OCI-M1 (cell line): ENCODE measurements at regions not wholly inside any gene's neighbourhood (a gene's known extent, or its start where the extent isn't known, plus 50 kb on each side); places are given as distances from the start of the nearest gene placed in this dataset.
"Not testable (repeated sequence)": the region's sequence is repeated elsewhere in the genome, so short reads cannot be mapped to it uniquely, and the experiment has no call there.

ENCODE experiments used
- DNase-seq: peaks from one replicate; lab custom pipeline; 2025; lab: John Stamatoyannopoulos, UW

GRCh38 chr6:44037276-44037675 lies 90.0 kb downstream of the MRPL14 start:
- DNase-seq, result not testable (repeated sequence)

- DNase-seq, result no peak
Measured at GRCh38 chr6:44036699-44037101, 90.6 kb downstream of the MRPL14 start.

DNA sequence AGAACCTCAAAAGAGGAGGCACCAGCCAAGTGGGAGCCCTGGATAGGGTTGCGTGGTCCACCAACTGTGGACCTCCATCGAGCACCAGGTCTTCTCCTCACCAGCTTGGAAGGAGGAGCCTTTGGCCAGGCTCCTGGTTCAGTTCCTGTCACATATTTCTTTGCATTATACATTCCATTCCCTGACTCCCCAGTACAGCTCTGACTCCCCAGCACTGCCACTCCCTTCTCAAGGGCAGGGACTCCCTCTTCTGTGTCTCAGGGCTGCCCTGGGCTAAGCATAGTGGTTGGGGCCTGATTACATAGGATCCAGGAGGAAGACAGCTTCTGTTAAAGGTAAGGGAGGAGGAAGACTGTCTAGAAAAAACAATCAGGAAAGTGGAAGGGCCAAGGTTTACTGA lies 91.1 kb downstream of the MRPL14 start:
- no peak for DNase-seq

GRCh38 chr6:44035621-44036020 lies 91.6 kb downstream of the MRPL14 start:
- no peak for DNase-seq

DNA sequence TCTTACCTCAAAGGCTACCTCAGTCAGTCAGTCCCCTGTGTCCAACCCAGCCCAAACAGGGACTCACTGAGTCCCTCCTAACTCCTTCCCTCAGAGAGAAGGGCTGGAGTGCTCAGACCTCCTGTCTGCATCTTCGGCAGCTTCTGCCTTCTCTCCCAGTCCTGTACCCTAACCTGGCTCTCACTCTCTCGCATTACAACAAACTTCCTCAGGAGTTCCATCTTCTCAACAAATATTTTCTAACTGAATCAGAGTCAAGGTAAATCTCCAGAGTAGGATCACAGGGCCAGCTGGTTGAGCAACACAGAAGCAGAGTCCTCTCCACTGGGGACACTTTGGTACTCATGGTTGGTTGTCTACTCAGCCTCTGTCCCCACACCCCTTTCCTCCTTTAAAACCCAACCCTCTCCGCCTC lies 92.3 kb downstream of the MRPL14 start:
- no peak for DNase-seq

GRCh38 chr6:44034391-44034861 lies 92.8 kb downstream of the MRPL14 start:
- DNase-seq, result no peak

DNA sequence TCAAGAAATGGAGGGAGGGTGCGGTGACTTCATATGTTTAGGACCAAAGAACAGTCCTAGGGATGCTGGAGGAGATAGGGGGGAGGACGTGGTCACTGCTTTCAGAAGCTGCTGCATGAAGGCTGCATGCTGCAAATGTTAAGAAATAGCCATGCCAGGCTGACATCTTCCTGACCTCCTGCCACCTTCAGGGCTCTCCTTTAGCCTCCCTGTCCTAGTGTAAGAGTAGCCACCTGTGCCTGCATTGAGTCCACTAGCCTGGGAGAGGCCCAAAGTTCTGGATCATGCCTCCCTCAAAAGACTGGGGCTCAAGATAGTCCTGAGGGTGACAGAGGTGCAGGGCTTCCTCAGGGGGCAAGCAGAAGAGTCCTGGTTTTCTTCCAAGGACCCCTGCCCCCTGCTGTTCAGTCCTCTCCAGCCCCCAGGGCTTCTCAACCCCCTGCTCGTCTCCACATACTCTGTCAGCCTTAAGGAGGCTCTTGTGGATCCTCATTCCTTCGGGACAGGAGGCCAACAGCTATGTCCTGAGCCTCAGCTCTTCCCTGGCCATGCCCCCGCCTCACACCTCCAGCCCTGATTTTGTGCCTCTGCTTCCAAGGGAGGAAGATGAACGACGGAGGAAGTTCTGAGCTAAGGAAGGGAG lies 96.3 kb downstream of the MRPL14 start:
- no peak for DNase-seq

DNA sequence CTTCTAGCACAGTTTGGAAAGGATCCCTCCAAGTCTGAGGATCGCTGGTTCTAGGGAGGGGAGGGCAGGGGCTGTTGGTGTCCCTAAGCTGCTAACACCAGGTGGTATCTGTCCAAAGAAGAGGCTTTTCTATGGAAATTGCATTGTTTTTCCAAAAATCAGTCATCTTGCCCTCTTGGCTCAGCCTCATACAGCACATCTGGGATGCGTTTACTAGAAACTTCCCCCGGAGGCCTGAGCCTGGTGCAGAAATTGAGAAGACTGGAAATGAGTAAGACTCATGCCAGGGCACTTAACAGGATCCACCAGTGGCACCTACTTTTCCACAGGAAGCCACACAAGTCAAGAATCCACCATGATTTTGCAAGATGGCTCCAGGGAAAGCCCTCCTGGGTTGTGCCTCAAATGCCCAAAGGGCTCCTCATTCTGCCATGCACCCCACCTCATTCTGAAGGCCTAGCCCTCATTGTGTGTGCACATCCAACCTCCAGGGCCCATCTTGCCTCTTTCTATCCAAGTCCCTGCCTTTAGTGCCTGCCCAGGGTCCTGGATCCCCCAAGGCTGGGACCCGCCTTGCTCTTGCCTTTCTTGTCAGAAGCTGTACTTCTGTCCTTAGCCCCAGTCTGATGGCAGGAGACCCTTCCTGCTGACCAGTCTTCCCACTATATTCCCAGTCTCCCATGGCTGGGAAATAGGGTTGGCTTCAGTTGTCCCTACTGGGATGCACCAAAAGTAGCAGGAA lies 97.6 kb downstream of the MRPL14 start:
- DNase-seq, result no peak

DNA sequence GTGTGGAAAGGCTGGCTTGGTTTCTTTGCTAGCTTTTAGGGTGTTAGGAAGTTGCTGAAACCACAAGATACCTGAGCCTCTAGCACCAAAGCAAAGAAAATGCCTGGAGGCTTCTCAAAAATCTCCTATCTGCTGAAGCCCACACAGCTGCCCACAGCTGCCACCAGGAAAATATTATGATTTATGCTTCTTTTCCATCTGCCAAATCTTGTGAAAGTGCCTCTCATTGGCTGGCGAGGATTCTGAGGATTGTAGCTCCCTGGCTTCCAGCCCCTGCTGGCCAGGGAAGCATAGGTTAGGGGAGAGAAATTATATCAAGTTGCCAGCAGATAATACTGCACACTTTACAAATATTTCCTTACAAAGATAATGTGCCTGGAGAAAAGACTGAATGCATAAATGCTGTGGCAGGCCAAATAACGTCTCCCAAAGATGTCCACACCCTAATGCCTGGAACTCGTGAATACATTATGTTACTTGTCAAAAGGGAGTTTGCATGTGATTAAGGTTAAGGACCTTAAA lies 98.4 kb downstream of the MRPL14 start:
- no peak for DNase-seq

DNA sequence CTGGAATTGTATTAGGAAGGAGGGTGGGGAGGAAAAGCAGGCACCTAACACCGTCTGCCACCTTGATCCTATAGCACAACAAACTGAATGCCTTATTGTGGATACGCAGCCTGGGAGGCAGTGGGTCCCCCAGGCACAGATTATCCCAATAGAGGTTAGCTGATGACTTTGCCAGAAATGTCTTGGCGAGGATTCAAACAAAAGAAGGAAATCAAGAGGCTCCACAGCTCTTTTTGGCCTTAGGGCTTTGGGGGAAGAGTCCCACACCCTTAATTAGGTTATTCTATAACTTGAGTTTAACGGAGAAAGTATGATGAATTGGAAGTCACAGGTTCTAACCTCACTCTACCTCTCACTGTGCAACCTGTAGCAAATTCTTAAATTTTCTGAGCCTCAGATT lies 102.0 kb downstream of the MRPL14 start:
- no peak for DNase-seq

DNA sequence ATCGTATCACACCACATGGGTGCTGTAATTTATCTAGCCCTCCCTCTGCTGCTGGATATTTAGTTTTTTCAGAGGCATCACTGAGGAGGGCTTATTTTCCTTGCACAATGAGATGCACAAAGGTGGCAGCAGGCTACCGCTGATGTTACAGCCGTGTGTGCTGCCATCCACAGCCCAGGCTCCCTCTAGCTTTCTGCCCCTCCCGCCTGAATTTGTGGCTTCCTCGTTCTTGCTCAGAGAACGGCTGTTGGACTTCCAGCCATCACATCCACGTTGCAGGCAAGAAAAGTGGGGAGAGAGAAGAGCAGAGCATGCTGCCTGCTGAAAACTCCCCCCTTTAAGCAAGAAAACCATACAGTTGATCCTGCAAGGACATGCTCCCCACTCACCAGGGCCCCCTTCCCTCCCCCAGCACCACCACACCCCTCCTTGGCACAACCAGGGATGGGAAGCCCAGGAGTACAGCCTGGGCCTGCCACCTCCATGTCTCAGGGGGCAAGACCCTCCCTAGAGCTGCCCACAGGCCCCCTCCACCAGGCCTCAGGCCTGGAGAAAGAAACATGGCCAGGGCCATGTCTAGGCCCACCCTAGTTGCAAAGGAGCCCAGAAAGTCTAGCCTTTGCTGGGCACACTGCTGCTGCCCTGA lies 102.6 kb downstream of the MRPL14 start:
- peak; percentile 35 for DNase-seq

DNA sequence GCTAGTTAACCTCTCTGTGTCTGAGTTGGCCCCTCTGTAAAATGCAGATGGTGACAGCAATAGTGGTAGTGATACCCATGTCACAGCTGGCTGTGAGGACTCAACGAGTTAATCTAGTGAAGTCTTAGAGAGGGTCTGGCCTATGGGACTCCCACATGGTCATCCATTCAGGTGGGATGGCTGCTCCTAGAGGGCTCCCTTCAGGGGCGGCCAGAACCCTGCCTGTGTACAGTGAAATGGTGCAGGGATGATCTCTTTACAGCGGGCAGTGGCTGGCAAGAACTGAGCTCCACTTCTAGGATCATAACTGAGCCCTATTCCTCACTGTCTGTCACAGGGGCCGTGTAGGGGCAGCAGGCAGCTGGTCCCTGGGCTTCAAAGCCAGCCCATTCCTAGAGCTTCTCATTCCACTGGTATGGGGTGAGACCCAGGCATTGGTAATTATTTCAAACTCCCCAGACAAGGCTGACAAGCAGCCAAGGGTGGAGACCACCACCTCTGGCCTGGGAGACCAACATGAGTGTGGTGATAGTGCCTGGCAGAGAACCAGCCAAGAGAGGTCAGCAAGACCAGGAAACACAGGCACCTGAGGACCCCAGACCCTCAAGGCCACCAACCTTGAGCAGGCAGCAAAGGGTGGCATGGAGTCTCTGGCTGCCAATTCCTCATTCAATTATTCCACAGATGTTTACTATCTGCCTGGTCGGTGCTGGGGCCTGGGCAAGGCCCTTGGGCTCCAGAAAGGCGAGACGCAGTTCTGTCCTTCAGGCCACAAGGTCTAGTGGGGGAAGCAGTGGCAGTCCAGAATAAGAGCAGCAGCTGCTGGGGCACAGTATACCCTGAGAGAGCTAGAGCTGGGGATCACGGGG lies 103.4 kb downstream of the MRPL14 start:
- no peak for DNase-seq

DNA sequence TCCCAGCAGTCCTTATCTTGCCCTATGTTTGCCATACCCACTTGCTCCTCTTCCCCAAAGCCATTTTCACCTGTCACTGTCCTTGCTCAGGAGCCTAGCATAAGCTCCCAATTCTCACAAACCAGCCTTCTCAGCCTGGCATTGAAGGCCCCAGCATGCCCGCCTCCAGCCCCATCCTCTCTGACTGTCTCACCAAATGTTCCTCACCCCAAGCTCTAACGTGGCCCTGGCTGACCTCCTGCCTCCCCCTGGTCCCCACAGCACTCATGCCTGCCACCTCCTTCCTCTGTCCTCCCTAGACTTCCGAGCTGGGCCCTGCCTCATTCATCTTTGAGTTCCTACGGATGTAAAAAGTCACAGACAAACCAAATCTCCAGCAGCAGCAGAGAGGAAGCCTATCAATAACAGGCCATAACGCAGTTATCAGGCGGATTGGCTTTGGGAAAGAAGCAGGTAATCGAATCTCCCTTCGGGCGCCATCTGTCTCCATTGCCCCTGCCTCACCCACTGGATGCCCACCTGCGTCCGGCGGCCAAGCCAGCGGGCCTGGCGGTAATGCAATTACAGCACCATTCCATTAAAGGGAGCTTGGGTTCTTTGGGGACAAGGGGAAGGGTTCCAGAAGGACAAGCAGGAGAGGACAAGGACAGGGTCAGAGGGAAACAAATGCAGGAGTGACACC lies 104.4 kb downstream of the MRPL14 start:
- no peak for DNase-seq

DNA sequence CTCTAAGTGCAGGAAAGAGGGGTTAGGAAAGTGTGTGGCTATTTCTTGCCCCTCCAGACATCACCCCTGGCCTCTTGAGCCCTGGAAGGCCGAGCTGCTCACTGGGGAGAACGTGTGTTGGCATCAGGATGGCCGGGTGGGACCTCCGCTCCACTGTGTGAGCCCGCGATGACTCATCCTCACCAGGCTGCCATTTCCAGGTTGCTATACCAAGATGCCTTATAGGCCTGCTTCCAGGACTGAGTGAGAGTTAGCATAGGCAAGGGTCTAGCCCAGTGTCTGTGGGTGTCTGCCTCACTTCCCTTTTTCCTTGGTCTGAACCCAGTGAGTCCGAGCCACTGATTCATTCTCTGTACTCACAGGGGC lies 105.0 kb downstream of the MRPL14 start:
- DNase-seq, result peak; percentile 49

GRCh38 chr6:44021589-44022295 lies 105.5 kb downstream of the MRPL14 start:
- no peak for DNase-seq

DNA sequence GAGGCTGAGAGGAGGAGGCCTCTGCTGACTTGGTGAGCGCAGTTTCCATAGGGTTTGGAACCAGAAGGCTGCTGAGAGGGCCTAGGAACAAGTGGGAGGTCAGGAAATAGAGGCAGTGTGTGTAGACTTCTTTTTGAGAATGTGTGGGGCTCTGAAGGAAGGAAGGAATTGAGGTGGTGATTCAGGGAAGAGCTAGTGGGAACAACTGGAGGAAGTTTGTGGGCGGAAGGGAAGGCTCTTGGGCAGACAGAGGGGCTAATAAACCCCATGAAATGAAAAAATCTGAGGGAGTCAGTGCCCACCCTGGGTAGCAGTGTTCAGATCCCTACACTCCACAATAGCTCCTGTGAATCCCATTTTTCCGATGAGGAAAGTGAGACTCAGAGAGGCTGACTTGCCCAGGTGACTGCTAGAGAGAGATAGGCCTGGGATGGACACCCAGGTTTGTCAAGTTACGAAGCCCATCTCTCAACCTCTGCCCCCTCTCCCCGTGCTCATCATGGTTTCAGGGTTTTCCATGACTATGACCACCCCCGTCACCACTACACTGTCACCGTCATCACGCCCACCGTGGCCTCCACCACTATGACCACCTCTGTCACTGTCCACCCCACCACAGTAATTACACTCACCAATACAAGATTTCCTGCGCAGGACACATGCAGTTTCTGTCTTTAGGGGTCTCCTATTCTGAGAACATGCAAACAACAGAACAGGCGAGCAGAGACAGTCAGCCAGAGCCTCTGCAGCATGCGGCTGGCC lies 106.4 kb downstream of the MRPL14 start:
- no peak for DNase-seq

DNA sequence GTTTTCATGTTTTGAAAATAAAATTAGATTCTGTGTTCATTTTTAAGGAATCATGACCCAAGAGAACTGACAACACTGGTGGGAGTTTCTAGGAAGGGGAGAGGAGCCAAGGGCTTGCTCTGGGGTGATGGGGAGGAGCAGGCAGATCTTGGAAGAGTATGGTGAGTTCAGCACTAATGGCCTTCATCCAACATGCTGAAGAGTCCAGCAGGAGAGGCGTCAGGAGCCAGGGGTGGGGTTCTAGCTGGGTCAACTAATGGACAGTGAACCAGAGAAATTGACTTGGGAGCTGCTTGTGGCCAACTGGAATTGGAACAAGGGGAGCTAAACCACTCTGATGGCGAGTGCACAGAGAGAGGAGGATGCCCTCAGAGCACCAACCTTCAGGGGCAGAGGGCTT lies 107.1 kb downstream of the MRPL14 start:
- no peak for DNase-seq

DNA sequence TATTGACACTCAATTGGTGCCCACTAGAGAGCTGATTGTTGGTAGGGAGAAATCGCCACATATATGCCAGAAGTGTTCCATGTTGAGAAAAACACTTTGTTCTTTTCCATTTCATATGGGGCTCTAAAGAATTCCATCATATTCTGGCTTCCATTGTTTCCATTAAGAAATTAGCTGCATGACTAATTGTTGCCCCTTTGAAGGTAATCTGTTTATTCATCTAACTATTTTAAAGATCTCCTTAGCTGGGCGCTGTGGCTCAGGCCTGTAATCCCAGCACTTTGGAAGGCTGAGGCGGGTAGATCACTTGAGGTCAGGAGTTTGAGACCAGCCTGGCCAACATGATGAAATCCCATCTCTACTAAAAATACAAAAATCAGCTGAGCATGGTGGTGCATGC lies 109.9 kb downstream of the MRPL14 start:
- DNase-seq, result not testable (repeated sequence)

GRCh38 chr6:44016131-44016870 lies 111.0 kb downstream of the MRPL14 start:
- no peak for DNase-seq
